K562 (cell line): ENCODE measurements at regions not wholly inside any gene's neighbourhood (a gene's known extent, or its start where the extent isn't known, plus 50 kb on each side); places are given as distances from the start of the nearest gene placed in this dataset.

ENCODE experiments used
- ATAC-seq: fragments of 200-7000 bp; cut with Tn5 transposase; 3 replicates; pipeline ENCODE4 v1.9.1; 2020; ENCODE audit warnings: moderate library complexity
- BruUV-seq: library from RNA; stranded (reverse); fragments of 400-500 nt; replicated peaks from 2 replicates; lab custom pipeline; 2021; lab: Mats Ljungman, UMichigan
- CTCF ChIA-PET: fragments of 300-600 bp; formaldehyde crosslinking; extraction: SDS; loops from one replicate; lab custom pipeline; 2021; ENCODE audit warnings: low intra/inter-chr PET ratio; lab: Yijun Ruan, JAX
- POLR2A ChIA-PET: fragments of 300-600, 350-650 bp; sonication (Branson Sonifier 250); formaldehyde crosslinking; extraction: SDS; loops from one replicate; lab custom pipeline; 2021; ENCODE audit warnings: antibody characterized with exemption, inconsistent platforms; lab: Yijun Ruan, JAX
- DNase-seq, 4 experiments: peaks; one replicate each; pipeline versions ENCODE4 v3.0.0 to v3.0.0-alpha.2; 2011 to 2018; ENCODE audit warnings: low spot score in 3 of 4, mixed read lengths in 3 of 4; ENCODE audit errors: extremely low read depth in 1 of 4
- FAIRE-seq: peaks from 2 replicates; lab custom pipeline; 2011; peaks lifted over from hg19 to GRCh38; lab: Jason Lieb, UNC
- H2AFZ ChIP-seq: 2 replicates; pipeline ENCODE4 v1.6.0; 2011; ENCODE audit warnings: low read depth, low read length, control low read depth, inconsistent platforms
- H3K27ac ChIP-seq: fragments of 200-600 bp; 3 replicates; pipeline ENCODE4 v1.8.0; 2011; ENCODE audit warnings: low read depth, mild to moderate bottlenecking, control low read depth, inconsistent platforms, low read length, moderate library complexity, mixed read lengths; ENCODE audit errors: extremely low read depth
- H3K27me3 ChIP-seq, 2 experiments: fragments of 300-600 bp in 1 of 2; 2 replicates in 1 of 2; 3 replicates in 1 of 2; pipeline versions ENCODE4 v1.6.0 to v1.8.0; 2011; ENCODE audit warnings: inconsistent platforms in 2 of 2, low read length in 2 of 2, mild to moderate bottlenecking in 1 of 2, mixed read lengths in 1 of 2, moderate library complexity in 1 of 2; ENCODE audit not compliant: control insufficient read depth in 2 of 2, insufficient read depth in 2 of 2
- H3K36me3 ChIP-seq: fragments of 300-600 bp; 3 replicates; pipeline ENCODE4 v1.8.0; 2011; ENCODE audit warnings: mild to moderate bottlenecking, low read length, inconsistent platforms; ENCODE audit not compliant: control insufficient read depth, insufficient read depth
- H3K4me1 ChIP-seq, 2 experiments: fragments of 200-600 bp in 1 of 2; replicated peaks in 1 of 2; 2 replicates in 1 of 2; 3 replicates in 1 of 2; pipeline versions ENCODE4 v1.5.1 to v1.8.0; 2011; ENCODE audit warnings: inconsistent platforms in 2 of 2, low read length in 2 of 2, mild to moderate bottlenecking in 1 of 2, mixed read lengths in 1 of 2, moderate library complexity in 1 of 2; ENCODE audit not compliant: control insufficient read depth in 2 of 2, insufficient read depth in 2 of 2
- H3K4me2 ChIP-seq: 2 replicates; pipeline ENCODE4 v1.6.1; 2011; ENCODE audit warnings: low read length, control low read depth, inconsistent platforms, mixed read lengths; ENCODE audit not compliant: insufficient read depth
- H3K4me3 ChIP-seq: fragments of 200-600 bp; sonication (generic), shearing (Covaris generic); 2 replicates; pipeline ENCODE4 v1.5.1; 2016; ENCODE audit warnings: control low read depth, inconsistent platforms
- H3K79me2 ChIP-seq: fragments of 200-600 bp; 3 replicates; pipeline ENCODE4 v1.8.0; 2011; ENCODE audit warnings: low read length, inconsistent platforms; ENCODE audit not compliant: control insufficient read depth, insufficient read depth
- H3K9ac ChIP-seq, 2 experiments: 2 replicates each; pipeline versions ENCODE4 v1.6.0 to v1.6.1; 2011; ENCODE audit warnings: low read depth in 2 of 2, low read length in 2 of 2, control low read depth in 1 of 2, inconsistent platforms in 1 of 2, mild to moderate bottlenecking in 1 of 2, mixed read lengths in 1 of 2; ENCODE audit not compliant: insufficient read depth in 1 of 2
- H3K9me1 ChIP-seq: one replicate; pipeline ENCODE4 v1.6.0; 2011; ENCODE audit warnings: inconsistent platforms, mild to moderate bottlenecking, low read length, moderate library complexity; ENCODE audit not compliant: control insufficient read depth, insufficient read depth
- H3K9me3 ChIP-seq: replicated peaks from 2 replicates; pipeline ENCODE4 v1.5.1; 2011; ENCODE audit warnings: low read depth, low read length, inconsistent platforms; ENCODE audit not compliant: control insufficient read depth, insufficient read depth
- H4K20me1 ChIP-seq: replicated peaks from 2 replicates; pipeline ENCODE4 v1.6.1; 2011; ENCODE audit warnings: low read length, inconsistent platforms, mixed read lengths; ENCODE audit not compliant: control insufficient read depth, insufficient read depth
- FOXJ2 ChIP-seq: fragments of 200-800 bp; sonication (Bioruptor generic); IDR thresholded peaks from 2 replicates; pipeline ENCODE4 v1.6.1; 2016; ENCODE audit warnings: missing genetic modification characterization, missing compliant biosample characterization
- KDM5B ChIP-seq: fragments of 200-600 bp; sonication (generic); IDR thresholded peaks from 2 replicates; pipeline ENCODE4 v1.6.1; 2012; ENCODE audit warnings: low read depth, mild to moderate bottlenecking, moderate library complexity, low read length, control low read depth, inconsistent platforms; ENCODE audit not compliant: insufficient replicate concordance
- MAFG ChIP-seq: fragments of 450-650 bp; conservative IDR thresholded peaks from 2 replicates; pipeline ENCODE4 v1.6.1; 2016; ENCODE audit warnings: missing genetic modification characterization, missing compliant biosample characterization
- MXI1 ChIP-seq: IDR thresholded peaks from 2 replicates; pipeline ENCODE4 v1.6.1; 2011; ENCODE audit warnings: low read depth, mild to moderate bottlenecking, improper control_type of control experiment, low read length
- NFIC ChIP-seq: fragments of 450-650 bp; IDR thresholded peaks from 2 replicates; pipeline ENCODE4 v1.6.1; 2017; ENCODE audit warnings: mild to moderate bottlenecking, inconsistent platforms
- RBBP5 ChIP-seq: fragments of 200-600 bp; sonication (generic); IDR thresholded peaks from 2 replicates; pipeline ENCODE4 v1.6.1; 2012; ENCODE audit warnings: borderline replicate concordance, mild to moderate bottlenecking, low read length, control low read depth, inconsistent platforms; ENCODE audit not compliant: insufficient read depth, poor library complexity, severe bottlenecking
- RBFOX2 ChIP-seq: fragments of 200-400 bp; formaldehyde crosslinking; IDR thresholded peaks from 2 replicates; pipeline ENCODE4 v1.6.1; 2017; ENCODE audit warnings: low read depth, mild to moderate bottlenecking, low read length, moderate library complexity
- ZNF12 ChIP-seq: sonication (generic); formaldehyde crosslinking; IDR thresholded peaks from 2 replicates; pipeline ENCODE4 v1.4.0; 2020; ENCODE audit warnings: mild to moderate bottlenecking, missing genetic modification reagents
- ZNF445 ChIP-seq: fragments of 250-450 bp; sonication (Bioruptor Pico); IDR thresholded peaks from 2 replicates; pipeline ENCODE4 v1.4.0; 2020; ENCODE audit warnings: low read depth, mild to moderate bottlenecking, moderate library complexity
- WGBS: fragments of 100-300 bp; shearing (Covaris generic); methylation state at CpG from one replicate; pipeline ENCODE4 v1.1.6; 2016; ENCODE audit warnings: low coverage, mixed read lengths; ENCODE audit not compliant: insufficient coverage; ENCODE audit errors: missing lambda C conversion rate; 5-methylcytosine and 5-hydroxymethylcytosine counted together
- in situ Hi-C: fragments of 300-500 bp; cut with MboI; formaldehyde crosslinking; loops from 4 replicates; pipeline ENCODE4 v1.15.0; 2018; ENCODE audit warnings: inconsistent platforms, mixed read lengths
- intact Hi-C: fragments of 100-400 bp; cut with micrococcal nuclease; formaldehyde crosslinking; loops from 2 replicates; pipeline ENCODE4 v1.14.2; 2022

DNA sequence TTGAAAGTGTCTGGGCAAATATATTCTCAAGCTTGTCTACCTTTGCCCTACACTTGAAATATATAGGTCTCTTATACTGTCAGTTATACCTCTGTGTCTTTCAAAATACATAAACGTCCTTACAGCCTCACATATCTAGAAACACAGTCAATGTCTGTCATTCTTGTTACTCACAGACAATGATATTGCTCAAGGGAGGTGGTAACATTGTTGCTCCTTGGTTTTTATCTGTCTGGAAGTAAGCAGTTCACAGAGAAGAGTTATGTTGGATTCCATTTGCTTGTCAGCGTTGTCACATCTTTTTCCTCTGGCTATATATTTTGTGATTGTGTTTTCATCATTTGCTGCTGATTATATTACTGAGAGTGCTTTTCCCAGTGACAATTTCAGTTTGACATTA, 1528.9 kb downstream of the PCDH7 start:
- peak; percentile 40 for FAIRE-seq
- WGBS, result 0% methylated on average over 2 of the region's 2 CpGs

DNA sequence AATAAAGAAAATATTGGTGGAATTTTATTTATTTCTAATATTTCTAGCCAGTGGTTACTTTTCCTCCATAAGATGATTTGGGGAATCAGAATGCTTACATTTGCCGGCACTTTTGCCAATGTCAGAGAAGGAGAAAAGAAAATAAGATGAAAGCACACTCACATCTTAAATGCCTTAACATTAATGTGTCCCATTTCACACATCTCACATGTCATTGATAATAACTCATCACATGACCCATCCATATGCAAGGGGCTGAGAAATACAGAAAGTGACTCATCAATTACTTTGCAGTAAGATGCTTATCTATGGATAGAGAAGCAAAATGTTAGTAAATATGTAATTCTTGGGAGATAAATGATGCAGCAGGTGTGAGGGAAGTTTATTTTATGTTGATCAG, 1531.0 kb downstream of the PCDH7 start:
- DNase-seq, result no peak
- intact Hi-C loops, result loop anchor here (10.0 kb wide), 1 partner anchor 256 kb away; no protein-coding TSS in a partner anchor
- no TSS peak for BruUV-seq
- 0% methylated on average over 1 of the region's 1 CpG for WGBS
- H3K9ac ChIP-seq, result no peak overlapping the region
- ChIA-PET CTCF (no interaction called here), POLR2A (no interaction called here)
- H3K36me3 ChIP-seq, result no peaks in the 10 kb centered on the region
- in situ Hi-C loops, result no loop called here
- H3K27me3 ChIP-seq, result no peaks in the 10 kb centered on the region
- H3K9me1 ChIP-seq, result no peaks in the 10 kb centered on the region
- H3K4me3 ChIP-seq, result no peak overlapping the region
- ATAC-seq, result no peak
- no peak for TF ChIP-seq ZNF12 (CRISPR knock-in tag)
- TF ChIP-seq RBFOX2, result no peak
- no peak for TF ChIP-seq ZNF445 (CRISPR knock-in tag)
- 0 out of 2 replicates have a peak, but pooled peaks have one; percentile 14 for TF ChIP-seq MAFG (tag)
- TF ChIP-seq KDM5B, result no peak
- H2AFZ ChIP-seq, result no peak overlapping the region
- H3K4me1 ChIP-seq, result no peaks in the 10 kb centered on the region
- FAIRE-seq, result no peak
- no peaks in the 10 kb centered on the region for H4K20me1 ChIP-seq
- H3K79me2 ChIP-seq, result no peaks in the 10 kb centered on the region
- H3K9me3 ChIP-seq, result no peaks in the 10 kb centered on the region
- H3K27ac ChIP-seq, result no peak overlapping the region
- H3K4me2 ChIP-seq, result no peak overlapping the region

More for the DNA sequence above, 1528.9 kb downstream of the PCDH7 start:
- in situ Hi-C loops (no loop called here), intact Hi-C loops (no loop called here)
- ChIA-PET CTCF (no interaction called here), POLR2A (no interaction called here)
- Histone ChIP-seq H3K36me3 (no peaks in the 10 kb centered on the region), H4K20me1 (no peaks in the 10 kb centered on the region), H3K9me3 (no peaks in the 10 kb centered on the region), H3K27ac (no peak overlapping the region), H3K4me1 (no peaks in the 10 kb centered on the region), H3K4me3 (no peak overlapping the region), H3K4me2 (no peak overlapping the region), H3K79me2 (no peaks in the 10 kb centered on the region), H3K9ac (no peak overlapping the region), H3K9me1 (no peaks in the 10 kb centered on the region), H3K27me3 (no peaks in the 10 kb centered on the region), H2AFZ (no peak overlapping the region)
- ATAC-seq (no peak), DNase-seq (no peak)
- BruUV-seq, result no TSS peak
- TF ChIP-seq MXI1, result no peak
- no peak for TF ChIP-seq NFIC
- no peak for TF ChIP-seq RBBP5
- TF ChIP-seq FOXJ2 (tag), result no peak
- TF ChIP-seq, all 486 proteins: peak for 0
